Upper lobe of left lung (tissue), 4 donors: ENCODE measurements at regions not wholly inside any gene's neighbourhood (a gene's known extent, or its start where the extent isn't known, plus 50 kb on each side); places are given as distances from the start of the nearest gene placed in this dataset.

Experiments used
- POLR2AphosphoS5 ChIP-seq, 2 donors: sonication (generic); formaldehyde crosslinking; IDR thresholded peaks; one replicate each; pipeline ENCODE4 v1.5.1; 2017; ENCODE audit warnings: antibody characterized with exemption in 2 of 2
- TF ChIP-seq, protein P1 (sequence below), 6 experiments: fragments of 450-650 bp in 4 of 6; fragments of 200-600 bp in 2 of 6; sonication (generic) in 2 of 6; IDR thresholded peaks; one replicate each; pipeline ENCODE4 v1.5.1; 2016 to 2019; ENCODE audit warnings: antibody characterized with exemption in 6 of 6

DNA sequence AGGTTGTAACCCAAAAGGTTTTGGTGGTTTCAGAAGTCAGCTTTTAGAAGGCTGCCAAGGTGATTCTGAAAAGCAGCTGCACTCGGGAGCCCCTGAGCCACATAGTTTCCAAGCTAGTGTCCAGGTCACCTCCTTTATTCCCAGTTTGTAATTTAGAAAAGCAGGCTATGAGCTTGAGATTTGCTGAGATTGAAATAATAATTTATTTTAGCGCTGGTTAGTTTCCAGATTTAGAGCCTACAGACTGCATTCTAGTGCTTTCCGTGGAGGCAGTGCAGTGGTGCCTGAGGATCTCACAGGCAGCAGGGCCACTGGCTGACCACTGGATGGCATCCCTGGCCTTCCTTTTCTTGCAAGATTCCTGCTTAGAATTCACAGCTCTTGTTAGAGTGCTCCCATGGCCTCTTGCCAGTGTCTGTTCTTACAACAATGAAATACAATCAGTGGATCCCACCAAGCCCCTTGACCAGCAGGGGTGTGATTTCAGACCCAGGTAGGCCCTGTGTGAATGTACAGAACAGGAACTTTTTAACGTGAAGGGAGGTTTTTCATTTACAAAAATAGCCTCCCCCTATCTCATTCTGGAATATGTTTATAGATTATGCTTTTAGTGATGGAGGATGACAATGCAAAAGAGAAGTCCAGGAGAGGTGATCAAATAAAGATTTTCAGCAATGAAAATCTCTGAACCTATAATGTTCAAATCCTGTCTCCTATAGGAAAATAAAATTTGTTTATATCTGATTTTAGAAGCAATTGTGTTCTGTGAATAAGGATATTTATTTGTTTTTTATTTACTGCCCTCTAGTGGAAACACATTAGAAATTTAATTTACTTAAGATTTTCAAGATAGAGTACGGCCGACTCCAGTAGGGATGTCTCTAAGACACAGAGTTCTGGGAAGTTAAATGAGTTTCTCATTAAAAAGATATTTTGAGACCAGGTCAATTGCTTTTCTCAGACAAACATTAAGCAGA, 362.1 kb upstream of the STXBP6 start:
- TF ChIP-seq, protein P1, sequence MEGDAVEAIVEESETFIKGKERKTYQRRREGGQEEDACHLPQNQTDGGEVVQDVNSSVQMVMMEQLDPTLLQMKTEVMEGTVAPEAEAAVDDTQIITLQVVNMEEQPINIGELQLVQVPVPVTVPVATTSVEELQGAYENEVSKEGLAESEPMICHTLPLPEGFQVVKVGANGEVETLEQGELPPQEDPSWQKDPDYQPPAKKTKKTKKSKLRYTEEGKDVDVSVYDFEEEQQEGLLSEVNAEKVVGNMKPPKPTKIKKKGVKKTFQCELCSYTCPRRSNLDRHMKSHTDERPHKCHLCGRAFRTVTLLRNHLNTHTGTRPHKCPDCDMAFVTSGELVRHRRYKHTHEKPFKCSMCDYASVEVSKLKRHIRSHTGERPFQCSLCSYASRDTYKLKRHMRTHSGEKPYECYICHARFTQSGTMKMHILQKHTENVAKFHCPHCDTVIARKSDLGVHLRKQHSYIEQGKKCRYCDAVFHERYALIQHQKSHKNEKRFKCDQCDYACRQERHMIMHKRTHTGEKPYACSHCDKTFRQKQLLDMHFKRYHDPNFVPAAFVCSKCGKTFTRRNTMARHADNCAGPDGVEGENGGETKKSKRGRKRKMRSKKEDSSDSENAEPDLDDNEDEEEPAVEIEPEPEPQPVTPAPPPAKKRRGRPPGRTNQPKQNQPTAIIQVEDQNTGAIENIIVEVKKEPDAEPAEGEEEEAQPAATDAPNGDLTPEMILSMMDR (IDR thresholded peaks at IDR 0.05), result no peak
- no peak for TF ChIP-seq POLR2AphosphoS5 (IDR thresholded peaks at IDR 0.05)
